ENCODE measurements at regions not wholly inside any gene's neighbourhood (a gene's known extent, or its start where the extent isn't known, plus 50 kb on each side); places are given as distances from the start of the nearest gene placed in this dataset.

GRCh38 chr18:65632236-65632635, 118.6 kb upstream of the CDH7 start:
- Mint-ChIP-seq H3K36me3 (ENCODE audit: insufficient read depth in 1 of 3, low read depth in 3 of 3) (no peaks in the 10 kb centered on the region), H3K27ac (no peak overlapping the region), H3K27me3 (ENCODE audit: low read depth) (no peaks in the 10 kb centered on the region), H3K9me3 (no peaks in the 10 kb centered on the region), H3K4me1 (no peaks in the 10 kb centered on the region), H3K4me3 (no peak overlapping the region)
- H3K9ac ChIP-seq (ENCODE audit: extremely low read depth, insufficient read length, low read length): no peak overlapping the region
- no peak overlapping the region for H3K27ac ChIP-seq (ENCODE audit: insufficient read length, low read depth, low read length)
- no peak overlapping the region for H2AFZ ChIP-seq (ENCODE audit: low read length)
- no peak overlapping the region for H2BK20ac ChIP-seq (ENCODE audit: low read depth, low read length, poor library complexity, severe bottlenecking)
- no peak for DNase-seq
- no peak overlapping the region for H2BK5ac ChIP-seq (ENCODE audit: insufficient read length, low read length)
- no peaks in the 10 kb centered on the region for H3K79me1 ChIP-seq (ENCODE audit: insufficient read depth, low read depth, low read length, poor library complexity, severe bottlenecking)
- no peak for TF ChIP-seq CTCF (conservative IDR thresholded peaks at IDR 0.05)
- no peak overlapping the region for H4K91ac ChIP-seq (ENCODE audit: insufficient read length, low read depth, low read length)
- H3K56ac ChIP-seq (ENCODE audit: insufficient read length, low read depth, low read length): no peak overlapping the region
- no peaks in the 10 kb centered on the region for H4K20me1 ChIP-seq (ENCODE audit: control insufficient read depth, insufficient read depth, insufficient read length)
- H2BK12ac ChIP-seq (ENCODE audit: insufficient read length, low read depth, low read length): no peak overlapping the region
- H2BK15ac ChIP-seq (ENCODE audit: low read depth, low read length): no peak overlapping the region
- H3K14ac ChIP-seq (ENCODE audit: insufficient read depth, low read length): no peak overlapping the region
- H2AK5ac ChIP-seq (ENCODE audit: insufficient read length, low read length): no peak overlapping the region
- no peak overlapping the region for H3K4me2 ChIP-seq (ENCODE audit: insufficient read depth, insufficient read length, low read length)
- H4K8ac ChIP-seq (replicated peaks; ENCODE audit: insufficient read length, low read depth, low read length): no peak overlapping the region
- no peak overlapping the region for H3K18ac ChIP-seq (ENCODE audit: insufficient read length, low read depth, low read length)
- no peak overlapping the region for H3K23ac ChIP-seq (ENCODE audit: insufficient read length, low read depth, low read length)
- no peaks in the 10 kb centered on the region for H3K4me1 ChIP-seq (ENCODE audit: insufficient read depth, low read length)
- no peaks in the 10 kb centered on the region for H3K23me2 ChIP-seq (ENCODE audit: insufficient read length, low read depth, low read length, poor library complexity, severe bottlenecking)
- no peaks in the 10 kb centered on the region for H3K79me2 ChIP-seq (ENCODE audit: insufficient read depth, low read length)
- H2BK120ac ChIP-seq (ENCODE audit: low read depth, low read length, poor library complexity, severe bottlenecking): no peak overlapping the region
- no peak overlapping the region for H4K5ac ChIP-seq (ENCODE audit: insufficient read length, low read depth, low read length)
- no peak overlapping the region for H3T11ph ChIP-seq (ENCODE audit: low read length)
- no CpG with 5 or more reads among the region's 2 CpGs for WGBS (ENCODE audit: extremely low coverage, insufficient read length, low lambda C conversion rate)
- H3K4ac ChIP-seq (ENCODE audit: low read depth, low read length): no peak overlapping the region
- H3K27me3 ChIP-seq (ENCODE audit: insufficient read depth, low read length): no peaks in the 10 kb centered on the region
- no peaks in the 10 kb centered on the region for H3K9me3 ChIP-seq (ENCODE audit: control insufficient read depth, low read depth, low read length)
